NCI-H2107 (cell line): ENCODE measurements at regions not wholly inside any gene's neighbourhood (a gene's known extent, or its start where the extent isn't known, plus 50 kb on each side); places are given as distances from the start of the nearest gene placed in this dataset.
"Not testable (repeated sequence)": the region's sequence is repeated elsewhere in the genome, so short reads cannot be mapped to it uniquely, and the experiment has no call there.

ENCODE experiments used
- DNase-seq: peaks from one replicate; lab custom pipeline; 2025; lab: John Stamatoyannopoulos, UW

DNA sequence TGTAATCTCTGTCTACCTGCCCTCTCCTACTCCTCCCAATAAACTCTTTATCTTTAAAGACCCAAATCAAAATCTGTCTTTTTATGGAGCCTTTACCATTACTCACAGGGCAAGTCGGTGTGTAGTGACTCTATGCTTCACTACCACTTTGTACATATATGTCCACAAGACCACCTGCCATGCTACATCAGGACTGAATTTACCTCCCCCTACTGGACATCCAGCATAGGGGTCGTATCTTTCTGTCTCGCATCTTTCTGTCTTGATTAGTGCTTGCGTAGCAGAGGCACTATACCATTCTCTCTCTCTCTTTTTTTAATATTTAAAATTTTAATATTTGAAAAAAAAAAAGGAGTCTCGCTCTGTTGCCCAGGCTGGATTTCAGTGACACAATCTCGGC is 587.5 kb downstream of the SOX5 start:
- no peak for DNase-seq

DNA sequence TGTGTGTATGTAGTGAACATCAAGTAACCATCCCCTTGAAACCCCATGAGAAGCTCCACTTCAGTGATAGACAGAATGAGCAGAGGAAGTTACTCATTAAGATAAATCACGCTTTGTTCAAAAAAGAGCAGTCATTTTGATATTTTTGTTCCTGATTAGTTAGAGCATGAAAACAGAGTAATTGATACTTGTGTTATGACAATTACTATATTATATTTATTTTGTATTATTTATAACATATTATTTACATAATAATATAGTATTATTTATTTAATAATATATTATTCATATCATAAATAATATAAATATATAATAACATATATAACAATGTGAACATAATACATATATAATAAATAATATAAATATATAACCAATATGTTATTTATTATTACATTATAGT is 580.9 kb downstream of the SOX5 start:
- no peak for DNase-seq

DNA sequence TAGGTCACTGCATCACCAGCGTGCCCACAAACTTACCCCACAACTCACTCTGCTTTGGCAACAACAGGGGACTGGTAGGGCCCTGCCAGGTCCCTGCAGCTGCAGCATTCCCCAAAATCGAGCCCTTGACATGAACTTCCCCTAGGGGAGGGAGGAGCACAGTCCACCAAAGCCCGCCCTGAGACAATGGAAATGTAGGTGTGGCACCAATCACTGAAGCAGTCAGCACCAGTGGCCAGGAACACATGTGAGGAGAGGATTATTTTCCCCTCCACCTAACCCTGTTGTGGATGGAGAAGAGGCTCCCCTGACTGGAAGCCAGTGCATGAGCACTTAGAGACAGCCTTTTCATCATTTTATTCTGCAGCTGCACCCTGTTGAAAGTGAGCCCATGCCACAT is 573.8 kb downstream of the SOX5 start:
- no peak for DNase-seq

DNA sequence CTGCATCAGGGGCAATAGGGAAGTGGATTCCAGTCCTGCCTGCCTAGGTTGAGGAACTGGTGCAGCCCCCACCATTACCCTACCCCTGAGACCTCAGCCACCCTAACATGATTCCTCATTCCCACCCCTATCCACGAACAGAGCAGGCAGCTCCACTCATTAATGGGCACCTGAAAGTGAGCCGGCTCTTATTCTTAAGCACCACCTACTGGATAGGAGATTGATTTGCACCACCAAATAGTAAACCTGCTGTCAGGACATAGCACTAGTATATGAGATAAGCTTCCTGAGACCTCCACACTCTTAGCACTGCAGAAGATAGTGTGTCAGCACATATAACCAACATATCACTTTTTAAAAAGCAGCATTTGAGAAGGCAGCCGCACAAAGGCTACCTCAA is 573.2 kb downstream of the SOX5 start:
- DNase-seq = no peak

DNA sequence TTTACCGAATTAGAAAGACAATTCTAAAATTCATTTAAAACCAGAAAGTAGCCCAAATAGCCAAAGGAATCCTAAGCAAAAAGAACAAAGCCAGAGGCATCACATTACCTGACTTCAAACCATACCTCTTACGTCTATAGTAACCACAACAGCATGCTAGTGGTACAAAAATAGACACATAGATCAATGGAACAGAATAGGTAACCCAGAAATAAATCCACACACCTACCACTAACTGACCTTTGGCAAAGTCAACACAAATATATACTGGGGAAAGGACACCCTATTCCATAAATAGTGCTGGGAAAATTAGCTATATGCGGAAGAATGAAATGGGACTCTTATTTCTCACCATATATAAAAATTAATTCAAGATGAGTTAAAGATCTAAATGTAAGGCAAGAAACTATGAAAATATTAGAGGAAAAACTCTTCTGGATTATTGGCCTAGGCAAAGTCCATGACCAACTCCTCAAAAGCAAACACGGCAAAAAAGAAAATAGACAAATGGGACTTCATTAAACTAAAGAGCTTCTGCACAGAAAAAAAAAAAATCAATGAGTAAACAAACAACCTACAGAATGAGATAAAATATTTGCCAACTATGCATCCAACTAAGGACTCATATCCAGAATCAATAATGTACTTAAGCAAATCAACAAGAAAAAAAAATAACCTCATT is 568.9 kb downstream of the SOX5 start:
- DNase-seq = no peak

DNA sequence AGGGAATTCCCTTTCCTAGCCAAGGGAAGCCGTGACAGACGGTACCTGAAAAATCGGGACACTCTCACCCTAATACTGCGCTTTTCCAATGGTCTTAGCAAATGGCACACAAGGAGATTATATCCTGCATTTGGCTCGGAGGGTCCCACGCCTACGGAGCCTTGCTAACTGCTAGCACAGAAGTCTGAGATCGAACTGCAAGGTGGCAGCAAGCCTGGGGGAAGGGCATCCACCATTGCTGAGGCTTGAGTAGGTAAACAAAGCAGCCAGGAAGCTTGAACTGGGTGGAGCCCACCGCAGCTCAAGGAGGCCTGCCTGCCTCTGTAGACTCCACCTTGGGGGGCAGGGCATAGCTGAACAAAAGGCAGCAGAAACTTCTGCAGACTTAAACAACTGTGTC is 560.6 kb downstream of the SOX5 start:
- not testable (repeated sequence) for DNase-seq

DNA sequence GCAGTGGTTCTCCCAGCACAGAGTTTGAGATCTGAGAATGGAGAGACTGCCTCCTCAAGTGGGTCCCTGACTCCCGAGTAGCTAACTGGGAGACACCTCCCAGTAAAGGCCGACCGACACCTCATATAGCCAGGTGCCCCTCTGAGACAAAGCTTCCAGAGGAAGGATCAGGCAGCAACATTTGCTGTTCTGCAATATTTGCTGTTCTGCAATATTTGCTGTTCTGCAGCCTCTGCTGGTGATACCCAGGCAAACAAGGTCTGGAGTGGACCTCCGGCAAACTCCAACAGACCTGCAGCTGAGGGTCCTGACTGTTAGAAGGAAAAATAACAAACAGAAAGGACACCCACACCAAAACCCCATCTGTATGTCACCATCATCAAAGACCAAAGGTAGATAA is 560.2 kb downstream of the SOX5 start:
- not testable (repeated sequence) for DNase-seq

DNA sequence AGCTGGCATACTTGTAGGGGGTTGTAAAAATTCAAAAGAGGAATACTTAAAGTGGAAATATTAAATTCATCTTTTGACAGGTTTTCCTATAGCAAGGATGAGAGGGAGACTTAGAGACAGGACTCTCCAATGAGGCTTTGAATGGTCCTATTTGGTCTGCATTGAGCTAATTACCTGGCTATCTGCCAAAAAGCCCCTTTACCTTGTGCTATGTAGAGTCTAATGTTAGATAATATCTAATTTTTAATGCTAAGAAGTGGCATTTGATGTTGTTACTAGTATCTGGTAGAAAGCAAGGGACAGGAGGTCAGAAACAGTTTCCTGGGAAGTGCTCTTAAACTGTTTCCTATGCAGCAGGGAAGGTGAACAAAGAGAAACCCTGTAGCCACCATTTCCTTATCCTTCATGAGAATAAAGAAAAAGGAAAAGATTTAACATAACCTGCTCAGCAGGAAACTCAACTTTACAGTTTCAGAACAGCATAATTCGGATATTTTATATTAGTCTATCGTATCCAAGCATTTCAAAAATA is 550.0 kb downstream of the SOX5 start:
- no peak for DNase-seq

DNA sequence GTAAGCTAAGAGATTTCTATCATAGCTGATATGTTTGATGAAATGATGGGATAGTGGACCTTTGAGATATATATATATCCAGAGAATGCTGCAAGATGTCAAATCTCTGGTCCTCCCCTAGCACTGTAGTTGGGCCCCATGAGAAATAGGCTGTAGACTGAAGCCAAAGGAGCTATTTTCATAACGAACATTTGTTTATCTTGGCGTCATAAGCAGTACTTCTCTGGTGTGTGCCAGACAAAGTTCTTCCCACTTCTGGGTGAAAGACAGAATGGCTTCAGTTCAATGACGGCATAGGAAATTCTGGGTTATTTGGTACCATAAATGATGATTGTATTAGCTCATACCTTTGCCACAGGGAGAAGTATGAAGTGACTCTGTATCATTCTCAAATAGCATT is 534.3 kb downstream of the SOX5 start:
- no peak for DNase-seq

DNA sequence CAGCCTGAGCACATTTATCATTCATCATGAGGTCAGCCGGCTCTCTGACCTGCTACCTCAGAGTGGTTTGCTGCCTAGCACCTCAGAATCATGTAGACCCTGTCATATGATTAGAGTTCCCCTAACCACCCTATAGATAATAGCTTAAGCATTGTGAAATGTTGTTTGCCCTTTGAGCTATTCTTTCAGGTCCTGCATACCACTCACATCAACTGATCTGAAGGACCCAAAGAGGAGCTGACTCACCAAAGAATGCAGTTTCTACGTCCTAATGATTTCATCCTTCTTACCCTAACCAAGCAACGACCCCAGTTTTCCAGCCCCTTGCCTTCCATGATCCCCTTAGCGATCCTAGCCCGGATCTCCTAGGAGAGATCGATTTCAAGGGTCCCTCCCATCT is 527.9 kb downstream of the SOX5 start:
- no peak for DNase-seq

DNA sequence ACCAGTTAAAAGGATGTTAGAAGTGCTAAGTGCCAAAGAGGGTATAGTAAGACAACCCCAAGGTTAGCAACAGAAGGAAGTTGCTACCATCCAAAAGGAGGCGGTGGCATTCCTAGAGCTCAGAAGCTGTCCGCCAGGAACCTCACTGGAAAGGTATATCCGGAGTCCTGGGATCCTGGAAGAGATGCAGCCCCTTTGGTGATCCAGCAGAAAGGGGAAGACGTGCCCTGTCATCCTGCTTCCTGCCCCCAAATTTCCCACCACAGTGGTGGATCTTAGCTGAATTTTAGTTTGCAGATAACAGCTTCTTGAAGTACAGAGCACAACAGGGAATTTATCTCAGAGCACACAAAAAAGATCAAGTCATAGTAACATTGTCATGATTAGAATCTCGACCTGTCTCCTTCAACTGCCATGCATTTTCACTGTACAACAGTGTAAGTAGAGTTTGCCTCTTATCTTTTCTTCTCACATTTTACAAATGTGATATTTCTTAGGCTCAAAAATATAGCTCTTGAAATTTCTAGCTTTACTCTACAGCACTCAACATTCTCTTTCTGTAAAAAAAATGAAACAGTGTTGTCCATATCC is 526.3 kb downstream of the SOX5 start:
- no peak for DNase-seq

DNA sequence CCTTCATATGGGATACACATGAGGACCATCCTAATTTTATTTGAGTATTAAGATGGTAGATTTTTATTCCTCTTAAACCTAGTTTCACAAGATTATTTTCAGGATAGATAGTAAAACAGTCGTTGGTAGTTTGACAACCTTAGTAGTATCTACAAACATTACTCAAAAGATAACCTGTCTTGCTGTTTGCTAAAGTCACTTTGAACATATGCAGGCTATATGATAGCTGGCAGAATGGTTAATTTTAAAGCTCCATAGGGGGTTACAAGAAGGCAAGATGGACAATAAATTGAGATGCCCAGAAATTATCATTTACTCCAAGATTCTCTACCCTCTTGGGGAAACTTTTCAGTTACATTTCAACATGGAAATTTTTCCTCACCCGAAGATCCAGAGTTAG is 525.7 kb downstream of the SOX5 start:
- DNase-seq = no peak

DNA sequence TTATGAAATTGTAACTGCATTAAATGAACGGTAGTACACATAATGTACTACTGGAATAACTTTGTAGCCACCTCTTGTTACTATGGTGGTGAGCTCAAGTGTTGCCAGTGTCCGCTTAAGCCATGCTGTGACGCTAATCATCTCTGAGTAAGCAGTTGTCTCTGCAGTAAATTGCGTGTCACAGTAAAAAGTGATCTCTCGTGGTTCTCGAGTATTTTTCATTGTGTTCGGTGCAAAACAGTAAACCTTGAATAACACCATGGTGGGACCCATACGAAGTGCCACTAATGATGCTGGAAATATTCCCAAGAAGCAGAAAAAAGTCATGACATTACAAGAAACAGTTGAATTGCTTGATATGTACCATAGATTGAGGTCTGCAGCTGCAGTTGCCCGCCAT is 524.8 kb downstream of the SOX5 start:
- no peak for DNase-seq

DNA sequence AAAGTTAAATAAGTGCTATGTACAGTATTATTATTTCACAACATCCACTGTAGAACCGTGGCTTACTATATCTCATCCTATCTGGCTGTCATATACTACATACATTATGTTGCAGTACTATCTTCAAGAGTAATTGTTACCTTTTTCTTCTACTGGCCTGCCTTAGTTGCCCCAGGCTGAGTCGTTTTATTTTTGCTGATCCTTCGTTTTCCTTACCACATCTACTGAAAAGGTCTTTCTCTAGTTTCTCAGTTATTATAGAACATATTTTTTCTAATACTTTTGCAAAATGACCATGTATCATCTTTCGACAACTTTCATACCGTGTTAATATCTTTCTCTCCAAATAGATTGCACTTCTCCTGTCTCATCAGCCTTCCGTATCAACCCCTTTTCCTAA is 523.1 kb downstream of the SOX5 start:
- DNase-seq = no peak

DNA sequence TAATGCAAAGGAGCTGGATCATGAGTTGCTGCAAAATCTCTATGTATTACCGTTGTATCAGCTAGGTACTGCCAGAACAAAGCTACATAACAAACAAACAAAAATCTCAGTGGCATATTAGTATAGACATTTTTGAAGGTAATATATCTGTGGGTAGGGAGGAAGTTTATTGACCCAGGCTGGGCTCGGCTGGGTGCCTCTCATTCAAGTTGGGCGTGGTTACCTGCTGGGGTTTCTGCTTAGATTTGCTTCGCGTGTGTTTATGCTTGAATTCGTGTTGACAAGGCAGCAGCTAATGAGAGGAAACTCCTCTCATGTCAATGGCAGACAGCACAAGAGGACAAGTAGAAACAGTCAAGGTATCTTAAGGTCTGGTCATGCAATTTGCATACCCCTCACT is 520.7 kb downstream of the SOX5 start:
- DNase-seq = no peak

DNA sequence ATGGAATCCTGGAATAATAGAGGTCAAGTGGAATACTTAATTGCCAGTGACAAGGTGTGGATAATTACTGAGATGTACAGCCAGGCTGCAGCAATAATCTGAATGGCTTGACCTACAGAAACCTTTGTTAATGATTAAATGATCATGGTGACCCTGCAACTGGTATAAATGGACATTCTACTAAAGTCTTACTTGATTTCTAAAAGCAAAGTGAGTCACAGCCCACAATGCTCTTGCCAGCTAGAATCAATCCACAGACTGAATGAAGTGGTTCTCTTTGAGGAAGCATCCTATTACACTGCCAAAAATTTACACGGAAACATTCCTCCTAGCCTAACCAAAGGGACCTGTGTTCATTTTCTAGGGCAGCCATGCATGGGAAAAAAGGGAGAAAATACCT is 518.5 kb downstream of the SOX5 start:
- no peak for DNase-seq

DNA sequence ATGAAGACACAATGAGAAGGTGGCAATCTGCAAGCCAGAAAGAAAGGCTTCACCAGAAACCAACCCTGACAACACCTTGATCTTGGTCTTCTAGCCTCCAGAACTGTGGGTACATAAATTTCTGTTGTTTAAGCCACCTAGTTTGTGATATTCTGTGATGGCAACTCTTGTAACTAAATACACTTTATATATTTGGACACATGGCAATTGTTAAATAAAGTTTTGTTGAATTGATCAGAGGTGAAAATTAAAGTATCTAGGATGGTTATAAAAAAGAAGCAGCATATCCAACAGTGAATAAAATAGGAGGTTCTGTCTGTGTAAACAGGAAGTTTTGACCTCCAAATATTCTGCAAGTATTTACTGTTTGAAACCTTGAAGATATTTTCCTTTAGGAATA is 516.3 kb downstream of the SOX5 start:
- no peak for DNase-seq

DNA sequence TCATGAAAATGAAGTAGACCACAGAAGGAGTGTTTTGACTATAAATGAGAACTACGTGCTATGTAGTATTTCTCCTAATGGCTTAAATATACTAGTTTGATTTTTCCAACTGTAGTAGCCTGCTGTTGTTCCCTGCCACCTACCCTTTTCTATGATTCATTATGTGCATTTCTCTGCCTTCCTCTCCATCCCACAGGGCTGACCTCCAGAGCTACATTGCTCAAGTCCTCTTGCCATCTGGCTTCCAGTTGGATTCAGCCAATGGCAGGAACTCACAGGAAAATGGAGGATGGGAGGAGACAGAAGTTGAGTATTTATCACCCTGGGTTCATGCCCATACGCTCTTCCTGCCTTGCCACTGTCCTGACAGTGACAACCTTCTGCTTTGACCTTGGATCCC is 515.3 kb downstream of the SOX5 start:
- no peak for DNase-seq

DNA sequence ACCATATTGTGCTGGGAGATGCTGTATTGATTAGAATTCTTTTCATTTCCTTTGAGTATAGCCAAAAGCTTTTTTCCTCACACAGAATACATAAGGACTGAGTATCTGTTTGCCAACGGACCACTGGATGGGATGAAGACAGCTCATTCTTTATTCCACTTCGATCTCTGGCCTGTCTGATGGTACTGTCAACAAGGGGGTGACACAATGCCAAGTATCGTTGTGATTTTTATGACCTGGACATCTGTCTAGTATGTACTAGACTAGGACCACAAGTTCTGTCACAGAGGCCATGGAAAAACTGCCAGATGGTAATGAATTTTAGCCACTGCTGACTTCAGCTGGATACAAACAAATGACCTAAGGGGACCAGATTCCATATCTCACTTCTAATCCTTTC is 502.7 kb downstream of the SOX5 start:
- DNase-seq = no peak

DNA sequence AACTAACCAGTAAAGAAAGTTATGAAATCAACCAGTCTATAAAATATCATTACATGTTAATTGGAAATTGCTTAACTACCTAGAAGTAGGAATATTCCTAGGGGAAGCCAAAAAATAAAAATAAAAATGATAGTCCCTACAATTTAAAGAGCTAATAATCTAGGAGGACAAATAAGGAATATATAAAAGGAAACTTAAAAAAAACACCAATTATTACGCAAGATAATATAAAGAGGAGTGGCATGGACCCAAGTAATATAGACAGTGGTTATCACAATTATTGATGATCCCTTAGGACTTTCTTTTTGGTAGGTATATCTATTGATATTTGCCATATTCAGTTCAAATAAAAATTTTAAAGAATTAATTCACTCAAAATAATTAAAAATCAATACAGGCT is 498.7 kb downstream of the SOX5 start:
- no peak for DNase-seq

DNA sequence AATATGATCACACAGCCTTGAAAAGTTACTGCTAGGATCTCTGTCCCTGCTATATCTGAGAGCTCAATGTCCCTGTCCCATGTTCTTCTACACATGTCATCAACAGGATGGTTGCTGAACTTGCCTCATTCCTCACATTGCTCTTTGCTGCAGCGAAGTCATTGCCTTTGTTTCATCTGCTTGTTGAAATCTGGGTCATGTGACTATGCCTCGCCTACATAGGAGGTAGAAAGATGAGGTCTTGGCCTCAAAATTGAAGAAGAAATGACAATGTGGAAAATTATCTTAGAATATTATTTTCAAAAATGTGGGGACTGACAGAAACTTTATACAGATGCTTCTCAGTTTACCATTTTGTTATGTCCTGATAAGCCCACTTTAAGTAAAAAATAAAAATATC is 494.2 kb downstream of the SOX5 start:
- no peak for DNase-seq

DNA sequence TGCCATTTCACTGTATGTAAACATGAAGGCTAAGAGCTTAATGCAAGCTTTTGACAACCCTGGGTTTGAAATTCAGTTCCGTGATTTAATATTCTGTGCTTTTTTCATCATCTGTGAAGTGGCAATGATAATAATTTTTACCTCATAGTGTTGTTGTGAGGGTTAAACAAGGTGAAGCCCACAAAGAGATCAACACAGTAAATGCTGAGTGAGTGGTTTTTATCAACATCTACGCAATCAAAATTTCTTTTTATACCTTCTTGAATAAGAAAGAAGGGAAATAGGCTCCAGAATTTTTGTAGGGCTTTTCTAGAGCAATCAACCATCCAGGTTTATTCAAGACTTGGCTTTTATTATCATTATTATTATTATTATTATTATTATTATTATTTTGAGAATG is 490.8 kb downstream of the SOX5 start:
- no peak for DNase-seq

DNA sequence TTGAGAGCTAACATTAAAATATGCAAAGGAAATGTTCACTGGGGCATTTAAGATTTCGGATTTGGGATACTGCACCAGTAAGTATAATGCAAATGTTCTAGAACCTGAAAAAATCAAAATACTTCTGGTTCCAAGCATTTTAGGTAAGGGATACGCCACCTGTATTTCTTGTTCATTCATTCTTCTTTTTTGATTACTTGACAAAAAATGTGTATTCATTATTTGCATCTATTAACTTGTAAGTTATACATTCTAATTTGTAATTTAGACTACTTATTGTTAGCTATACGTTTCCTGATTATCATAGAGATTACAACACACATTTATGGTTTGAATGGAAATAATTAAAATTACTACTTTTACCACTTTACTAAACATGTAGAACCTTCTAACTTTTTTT is 486.9 kb downstream of the SOX5 start:
- no peak for DNase-seq

DNA sequence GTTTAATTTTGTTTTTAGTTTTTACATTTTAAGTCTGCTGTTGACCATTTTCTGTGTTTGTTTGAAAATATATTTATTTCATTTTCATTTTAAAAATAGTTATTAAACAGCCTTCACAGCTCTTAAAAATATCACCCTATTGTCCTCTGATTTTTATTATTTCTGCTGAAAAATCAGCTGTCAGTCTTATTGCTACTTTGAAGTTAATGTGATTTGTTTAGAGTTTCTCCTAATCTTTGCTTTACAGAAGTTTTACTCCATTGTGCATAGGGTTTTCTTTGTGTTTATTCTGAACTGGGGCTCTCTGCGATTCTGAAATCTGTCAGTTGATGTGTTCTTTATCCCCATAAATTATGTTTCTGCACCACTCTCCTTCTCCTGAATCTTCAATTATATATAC is 486.3 kb downstream of the SOX5 start:
- DNase-seq = no peak
